HUES64 (cell line): ENCODE measurements at regions not wholly inside any gene's neighbourhood (a gene's known extent, or its start where the extent isn't known, plus 50 kb on each side); places are given as distances from the start of the nearest gene placed in this dataset.
"Not testable (repeated sequence)": the region's sequence is repeated elsewhere in the genome, so short reads cannot be mapped to it uniquely, and the experiment has no call there.

Experiments
- H3K27ac ChIP-seq: 2 replicates; pipeline ENCODE4 v1.7.0; 2013; ENCODE audit warnings: low read depth, low read length, inconsistent platforms
- H3K27me3 ChIP-seq: 2 replicates; pipeline ENCODE4 v1.6.1; 2013; ENCODE audit warnings: mild to moderate bottlenecking, low read length; ENCODE audit not compliant: insufficient read depth
- H3K36me3 ChIP-seq: 2 replicates; pipeline ENCODE4 v1.6.1; 2013; ENCODE audit warnings: mild to moderate bottlenecking, low read length; ENCODE audit not compliant: insufficient read depth
- H3K4me1 ChIP-seq: 2 replicates; pipeline ENCODE4 v1.6.1; 2013; ENCODE audit warnings: mild to moderate bottlenecking, low read length, moderate library complexity; ENCODE audit not compliant: insufficient read depth
- H3K4me3 ChIP-seq: 2 replicates; pipeline ENCODE4 v1.5.1; 2013; ENCODE audit warnings: mild to moderate bottlenecking, low read length, moderate library complexity
- H3K9ac ChIP-seq: 2 replicates; pipeline ENCODE4 v1.6.1; 2013; ENCODE audit warnings: mild to moderate bottlenecking, low read depth, low read length
- H3K9me3 ChIP-seq: 2 replicates; pipeline ENCODE4 v1.6.1; 2013; ENCODE audit warnings: low read depth, low read length; ENCODE audit not compliant: insufficient read depth
- WGBS: fragments of 150-250, 120-280 bp; methylation state at CpG from one replicate; pipeline ENCODE4 v1.1.7; 2013; ENCODE audit warnings: missing lambda C conversion rate; 5-methylcytosine and 5-hydroxymethylcytosine counted together

- Histone ChIP-seq H3K27ac (no peak overlapping the region), H3K9ac (no peak overlapping the region), H3K27me3 (no peaks in the 10 kb centered on the region), H3K4me3 (no peak overlapping the region), H3K9me3 (no peaks in the 10 kb centered on the region), H3K4me1 (peaks cover 24% of the 10 kb centered on the region), H3K36me3 (no peaks in the 10 kb centered on the region)
Observed at GRCh38 chr3:95718168-95718567, 1096.2 kb upstream of the EPHA6 start.

DNA sequence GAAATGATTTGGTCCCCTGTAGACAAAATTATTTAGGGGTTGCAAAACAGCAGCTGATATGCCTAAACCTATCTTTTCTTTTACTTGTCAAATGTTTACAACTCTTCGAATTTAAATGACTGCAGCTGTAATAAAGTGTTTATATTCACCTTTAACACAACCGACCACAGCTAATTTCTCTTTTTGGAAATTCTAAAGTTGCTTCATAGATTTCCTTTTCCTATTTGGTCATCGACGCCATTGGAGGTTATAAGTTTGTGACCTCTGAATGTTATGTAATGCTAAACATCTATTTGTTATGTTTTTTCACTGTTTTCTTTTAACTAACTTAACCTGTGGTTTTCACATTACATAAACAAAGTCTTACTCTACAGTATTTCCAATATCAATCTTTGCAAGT lies 1094.9 kb upstream of the EPHA6 start:
- no peak overlapping the region for H3K27ac ChIP-seq
- no peak overlapping the region for H3K9ac ChIP-seq
- no peaks in the 10 kb centered on the region for H3K36me3 ChIP-seq
- H3K4me3 ChIP-seq = no peak overlapping the region
- H3K9me3 ChIP-seq = no peaks in the 10 kb centered on the region
- WGBS = 100% methylated on average over 1 of the region's 4 CpGs
- peaks cover 24% of the 10 kb centered on the region for H3K4me1 ChIP-seq
- no peaks in the 10 kb centered on the region for H3K27me3 ChIP-seq

- Histone ChIP-seq H3K9me3 (no peaks in the 10 kb centered on the region), H3K9ac (no peak overlapping the region), H3K4me3 (no peak overlapping the region), H3K4me1 (peaks cover 3% of the 10 kb centered on the region), H3K27ac (no peak overlapping the region), H3K27me3 (no peaks in the 10 kb centered on the region), H3K36me3 (no peaks in the 10 kb centered on the region)
- 100% methylated on average over 2 of the region's 2 CpGs for WGBS
Observed at GRCh38 chr3:95721938-95722337, 1092.5 kb upstream of the EPHA6 start.

GRCh38 chr3:95725770-95726169 lies 1088.6 kb upstream of the EPHA6 start:
- H3K9ac ChIP-seq = no peak overlapping the region
- no CpG with 5 or more reads among the region's 1 CpG for WGBS
- H3K9me3 ChIP-seq = no peaks in the 10 kb centered on the region
- H3K36me3 ChIP-seq = no peaks in the 10 kb centered on the region
- H3K27ac ChIP-seq = no peak overlapping the region
- H3K4me1 ChIP-seq = no peaks in the 10 kb centered on the region
- H3K4me3 ChIP-seq = no peak overlapping the region
- H3K27me3 ChIP-seq = no peaks in the 10 kb centered on the region

DNA sequence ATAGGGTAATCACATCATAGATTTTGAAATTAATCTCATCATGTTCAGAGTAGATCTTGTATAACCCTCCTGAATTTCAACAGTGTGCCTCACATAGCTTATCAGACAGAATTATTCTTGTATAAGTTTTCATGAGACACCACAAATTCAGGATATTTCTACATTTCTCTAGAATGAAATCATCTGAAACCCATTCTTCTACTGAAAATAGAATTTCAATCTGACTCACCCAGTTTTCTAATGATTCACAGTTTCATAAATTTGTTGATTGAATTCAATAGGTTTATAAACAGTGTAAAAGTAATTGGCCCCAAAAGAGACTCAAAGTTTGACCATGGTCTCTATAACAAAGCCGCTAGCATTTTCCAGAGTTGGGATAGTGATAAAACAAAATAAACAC lies 1082.6 kb upstream of the EPHA6 start:
- Histone ChIP-seq H3K27me3 (no peaks in the 10 kb centered on the region), H3K9me3 (no peaks in the 10 kb centered on the region), H3K4me3 (no peak overlapping the region), H3K4me1 (no peaks in the 10 kb centered on the region), H3K9ac (no peak overlapping the region), H3K36me3 (no peaks in the 10 kb centered on the region), H3K27ac (no peak overlapping the region)
- 100% methylated on average over 1 of the region's 1 CpG for WGBS

GRCh38 chr3:95733336-95733735 lies 1081.1 kb upstream of the EPHA6 start:
- Histone ChIP-seq H3K27ac (no peak overlapping the region), H3K9me3 (no peaks in the 10 kb centered on the region), H3K36me3 (no peaks in the 10 kb centered on the region), H3K4me3 (no peak overlapping the region), H3K4me1 (peaks cover 6% of the 10 kb centered on the region; the same call in 1 of the 2 replicates), H3K27me3 (no peaks in the 10 kb centered on the region), H3K9ac (no peak overlapping the region)
- WGBS = no CpG with 5 or more reads among the region's 1 CpG

GRCh38 chr3:95738045-95738444 lies 1076.3 kb upstream of the EPHA6 start:
- Histone ChIP-seq H3K27ac (no peak overlapping the region), H3K36me3 (no peaks in the 10 kb centered on the region), H3K4me1 (peaks cover 6% of the 10 kb centered on the region; the same call in 1 of the 2 replicates), H3K27me3 (no peaks in the 10 kb centered on the region), H3K9me3 (0 out of 2 replicates have a peak, but pooled peaks cover 6% of the 10 kb centered on the region), H3K9ac (no peak overlapping the region), H3K4me3 (no peak overlapping the region)
- 88% methylated on average over 1 of the region's 2 CpGs for WGBS

GRCh38 chr3:95744896-95745295 lies 1069.5 kb upstream of the EPHA6 start:
- not testable (repeated sequence) for H3K4me1 ChIP-seq, H3K4me3 ChIP-seq, H3K36me3 ChIP-seq, H3K9me3 ChIP-seq, H3K27me3 ChIP-seq, H3K27ac ChIP-seq, H3K9ac ChIP-seq
- 91% methylated on average over 26 of the region's 27 CpGs for WGBS

GRCh38 chr3:95750097-95750496 lies 1064.3 kb upstream of the EPHA6 start:
- H3K36me3 ChIP-seq = no peaks in the 10 kb centered on the region
- H3K9ac ChIP-seq = no peak overlapping the region
- no peaks in the 10 kb centered on the region for H3K9me3 ChIP-seq
- no peak overlapping the region for H3K27ac ChIP-seq
- no peaks in the 10 kb centered on the region for H3K27me3 ChIP-seq
- 74% methylated on average over 1 of the region's 3 CpGs for WGBS
- H3K4me1 ChIP-seq = no peaks in the 10 kb centered on the region
- no peak overlapping the region for H3K4me3 ChIP-seq

GRCh38 chr3:95751509-95751908 lies 1062.9 kb upstream of the EPHA6 start:
- Histone ChIP-seq H3K4me1 (no peaks in the 10 kb centered on the region), H3K4me3 (no peak overlapping the region), H3K27ac (no peak overlapping the region), H3K9ac (no peak overlapping the region), H3K9me3 (no peaks in the 10 kb centered on the region), H3K36me3 (no peaks in the 10 kb centered on the region), H3K27me3 (no peaks in the 10 kb centered on the region)
- 89% methylated on average over 3 of the region's 3 CpGs for WGBS

- H3K4me3 ChIP-seq = no peak overlapping the region
- H3K36me3 ChIP-seq = no peaks in the 10 kb centered on the region
- H3K9me3 ChIP-seq = no peaks in the 10 kb centered on the region
- no peak overlapping the region for H3K9ac ChIP-seq
- H3K27me3 ChIP-seq = no peaks in the 10 kb centered on the region
- H3K27ac ChIP-seq = no peak overlapping the region
- 97% methylated on average over 2 of the region's 2 CpGs for WGBS
- H3K4me1 ChIP-seq = no peaks in the 10 kb centered on the region
Observed at GRCh38 chr3:95752199-95752598, 1062.2 kb upstream of the EPHA6 start.

DNA sequence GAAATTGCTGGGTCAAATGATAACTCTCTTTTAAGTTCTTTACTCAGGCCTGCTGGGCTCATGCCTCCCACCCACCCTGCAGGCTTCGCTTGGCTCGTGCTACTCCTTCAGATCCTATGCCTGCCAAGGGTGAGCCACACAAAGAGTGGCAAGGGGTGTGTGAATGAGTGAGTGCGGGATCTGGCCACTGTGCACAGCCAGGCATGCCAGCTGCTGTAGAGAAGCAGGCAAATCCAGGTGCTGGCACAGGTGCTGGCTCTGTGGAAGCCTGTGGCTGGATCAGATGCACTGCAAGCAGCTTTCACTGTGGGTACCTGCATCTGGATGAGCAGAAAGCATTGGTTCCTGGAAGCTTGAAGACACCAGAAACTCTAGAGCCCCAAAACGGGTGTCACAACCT lies 1055.7 kb upstream of the EPHA6 start:
- no peak overlapping the region for H3K9ac ChIP-seq
- no peaks in the 10 kb centered on the region for H3K9me3 ChIP-seq
- WGBS = 96% methylated on average over 4 of the region's 4 CpGs
- no peaks in the 10 kb centered on the region for H3K27me3 ChIP-seq
- no peaks in the 10 kb centered on the region for H3K36me3 ChIP-seq
- H3K4me1 ChIP-seq = no peaks in the 10 kb centered on the region
- H3K4me3 ChIP-seq = no peak overlapping the region
- no peak overlapping the region for H3K27ac ChIP-seq
